ENCODE measurements at regions not wholly inside any gene's neighbourhood (a gene's known extent, or its start where the extent isn't known, plus 50 kb on each side); places are given as distances from the start of the nearest gene placed in this dataset.

DNA sequence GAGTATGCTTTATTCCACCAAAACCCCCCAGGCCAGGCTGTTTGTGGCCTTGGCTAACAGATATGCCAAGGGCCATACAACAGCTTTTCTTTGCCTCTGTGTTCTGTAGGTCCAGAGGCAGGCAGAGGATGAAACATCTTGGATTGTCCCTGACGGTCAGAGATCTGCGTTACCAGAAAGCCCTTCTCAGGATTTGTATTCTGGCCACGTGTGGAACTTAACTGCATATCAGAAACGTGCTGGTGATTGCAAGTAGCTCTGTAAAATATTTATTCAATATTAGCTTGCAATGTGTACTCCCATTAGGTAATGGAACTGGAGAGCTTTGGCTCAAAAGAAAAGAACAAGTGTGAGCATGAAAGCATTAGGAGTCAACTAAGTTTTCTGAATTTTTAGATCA, 275.0 kb downstream of the CBLN4 start:
- no peaks in the 10 kb centered on the region for H3K4me1 Mint-ChIP-seq
- no peak for DNase-seq (ENCODE audit: low spot score in 2 of 2, unreplicated experiment in 2 of 2)
- peaks cover 60% of the 10 kb centered on the region for H3K9me3 Mint-ChIP-seq
- H3K27me3 Mint-ChIP-seq (ENCODE audit: low read depth): no peaks in the 10 kb centered on the region
- H3K27ac Mint-ChIP-seq: no peak overlapping the region
- no peaks in the 10 kb centered on the region for H3K36me3 Mint-ChIP-seq
- no peak for TF ChIP-seq CTCF (IDR thresholded peaks at IDR 0.05; ENCODE audit: unreplicated experiment)
- no peak overlapping the region for H3K4me3 Mint-ChIP-seq

GRCh38 chr20:55714736-55715135, 290.6 kb downstream of the CBLN4 start:
- Mint-ChIP-seq H3K27ac (no peak overlapping the region), H3K9me3 (peaks cover 51% of the 10 kb centered on the region), H3K4me1 (no peaks in the 10 kb centered on the region), H3K27me3 (ENCODE audit: low read depth) (no peaks in the 10 kb centered on the region), H3K4me3 (no peak overlapping the region), H3K36me3 (peaks cover 2% of the 10 kb centered on the region)
- TF ChIP-seq CTCF (IDR thresholded peaks at IDR 0.05; ENCODE audit: unreplicated experiment): no peak
- DNase-seq (ENCODE audit: low spot score in 2 of 2, unreplicated experiment in 2 of 2): no peak

- Mint-ChIP-seq H3K27ac (no peak overlapping the region), H3K4me1 (no peaks in the 10 kb centered on the region), H3K4me3 (no peak overlapping the region), H3K36me3 (peaks cover 2% of the 10 kb centered on the region), H3K27me3 (ENCODE audit: low read depth) (no peaks in the 10 kb centered on the region), H3K9me3 (peaks cover 54% of the 10 kb centered on the region)
- no peak for TF ChIP-seq CTCF (IDR thresholded peaks at IDR 0.05; ENCODE audit: unreplicated experiment)
- DNase-seq (ENCODE audit: low spot score in 2 of 2, unreplicated experiment in 2 of 2): no peak
Measured at GRCh38 chr20:55714082-55714481, 291.2 kb downstream of the CBLN4 start.

- no peaks in the 10 kb centered on the region for H3K4me1 Mint-ChIP-seq
- no peak overlapping the region for H3K4me3 Mint-ChIP-seq
- no peak for TF ChIP-seq CTCF (IDR thresholded peaks at IDR 0.05; ENCODE audit: unreplicated experiment)
- H3K27me3 Mint-ChIP-seq (ENCODE audit: low read depth): no peaks in the 10 kb centered on the region
- H3K36me3 Mint-ChIP-seq: no peaks in the 10 kb centered on the region
- H3K9me3 Mint-ChIP-seq: peaks cover 49% of the 10 kb centered on the region
- H3K27ac Mint-ChIP-seq: no peak overlapping the region
- DNase-seq (ENCODE audit: low spot score in 2 of 2, unreplicated experiment in 2 of 2): no peak
Measured at GRCh38 chr20:55704458-55704857, 300.9 kb downstream of the CBLN4 start.

GRCh38 chr20:55701467-55701866, 303.9 kb downstream of the CBLN4 start:
- Mint-ChIP-seq H3K4me1 (no peaks in the 10 kb centered on the region), H3K9me3 (peaks cover 36% of the 10 kb centered on the region), H3K4me3 (no peak overlapping the region), H3K27me3 (ENCODE audit: low read depth) (no peaks in the 10 kb centered on the region), H3K36me3 (no peaks in the 10 kb centered on the region), H3K27ac (no peak overlapping the region)
- no peak for DNase-seq (ENCODE audit: low spot score in 2 of 2, unreplicated experiment in 2 of 2)
- TF ChIP-seq CTCF (IDR thresholded peaks at IDR 0.05; ENCODE audit: unreplicated experiment): no peak

DNA sequence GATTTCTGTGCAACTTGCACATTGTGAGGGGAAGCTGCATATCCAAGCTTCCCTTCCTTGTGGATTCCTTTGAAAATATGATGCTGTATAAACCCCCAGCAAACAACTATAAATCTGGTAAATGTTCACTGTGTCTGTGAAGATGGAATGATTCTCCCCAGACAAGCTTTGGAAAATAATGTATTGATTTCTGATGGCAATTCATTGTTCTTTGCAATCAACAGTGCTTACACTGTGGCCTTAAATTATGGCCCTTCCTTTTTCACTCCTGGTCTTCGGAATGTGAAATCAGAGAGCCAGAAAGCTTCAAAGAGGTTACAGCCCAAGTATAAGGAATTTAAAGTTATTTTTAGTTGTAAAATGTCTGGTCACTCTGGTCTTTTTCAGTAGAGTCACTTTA, 308.8 kb downstream of the CBLN4 start:
- Mint-ChIP-seq H3K9me3 (peaks cover 28% of the 10 kb centered on the region), H3K4me1 (no peaks in the 10 kb centered on the region), H3K4me3 (no peak overlapping the region), H3K36me3 (no peaks in the 10 kb centered on the region), H3K27me3 (ENCODE audit: low read depth) (no peaks in the 10 kb centered on the region), H3K27ac (no peak overlapping the region)
- DNase-seq (ENCODE audit: low spot score in 2 of 2, unreplicated experiment in 2 of 2): no peak
- no peak for TF ChIP-seq CTCF (IDR thresholded peaks at IDR 0.05; ENCODE audit: unreplicated experiment)

All from mesothelial cell of epicardium (in vitro differentiated cells).